Transverse colon (tissue), 4 donors: ENCODE measurements at regions not wholly inside any gene's neighbourhood (a gene's known extent, or its start where the extent isn't known, plus 50 kb on each side); places are given as distances from the start of the nearest gene placed in this dataset.

Source experiments
- DNase-seq: peaks from one replicate; pipeline ENCODE4 v3.0.0-alpha.2; 2019
- H3K27ac ChIP-seq, 4 donors: fragments of 200-600 bp; sonication (generic); 2 replicates each; pipeline ENCODE4 v1.5.1; 2016 to 2018; ENCODE audit warnings: inconsistent platforms in 4 of 4
- H3K27me3 ChIP-seq: fragments of 200-600 bp; sonication (generic); 2 replicates; pipeline ENCODE4 v1.5.1; 2017; ENCODE audit warnings: inconsistent platforms
- H3K36me3 ChIP-seq, 4 donors: fragments of 200-600 bp; sonication (generic); 2 replicates each; pipeline ENCODE4 v1.5.1; 2017 to 2019; ENCODE audit warnings: inconsistent platforms in 4 of 4
- H3K4me1 ChIP-seq, 4 donors: fragments of 200-600 bp; sonication (generic); 2 replicates each; pipeline ENCODE4 v1.5.1; 2017 to 2020; ENCODE audit warnings: inconsistent platforms in 4 of 4
- H3K4me3 ChIP-seq, 4 donors: fragments of 200-600 bp; sonication (generic); 1 replicate in 1 of 4; 2 replicates in 3 of 4; pipeline versions ENCODE4 v1.5.1 to v1.6.1; 2017 to 2019; ENCODE audit warnings: inconsistent platforms in 4 of 4
- H3K9me3 ChIP-seq, 2 donors: fragments of 200-600 bp; sonication (generic); 2 replicates each; pipeline ENCODE4 v1.5.1; 2017 to 2019; ENCODE audit warnings: inconsistent platforms in 2 of 2
- EP300 ChIP-seq: sonication (generic); formaldehyde crosslinking; IDR thresholded peaks from one replicate; pipeline ENCODE4 v1.6.1; 2017; ENCODE audit warnings: antibody characterized with exemption, low read depth
- POLR2A ChIP-seq: fragments of 450-650 bp; IDR thresholded peaks from one replicate; pipeline ENCODE4 v1.6.1; 2016; ENCODE audit warnings: antibody characterized with exemption, mild to moderate bottlenecking, moderate library complexity
- POLR2AphosphoS5 ChIP-seq, 3 donors: sonication (generic); formaldehyde crosslinking; IDR thresholded peaks; one replicate each; pipeline ENCODE4 v1.6.1; 2016; ENCODE audit warnings: antibody characterized with exemption in 3 of 3
- WGBS, 2 donors: methylation state at CpG; one replicate each; pipeline ENCODE4 v1.1.5; 2018; ENCODE audit warnings: low coverage in 1 of 2; 5-methylcytosine and 5-hydroxymethylcytosine counted together
- in situ Hi-C, 4 donors: fragments of 200-750 bp; cut with MboI; loops; one replicate each; pipeline versions ENCODE4 v1.15.0 to v1.15.1; 2017; ENCODE audit warnings: low sequenced_read_pairs in 3 of 4, low pct_ligation_motif_present in 1 of 4, low pct_unique_long_range_greater_than_20kb in 1 of 4
- intact Hi-C: fragments of 100-400 bp; cut with DNase I; formaldehyde crosslinking; loops from one replicate; pipeline ENCODE4 v1.15.1; 2023; ENCODE audit warnings: low total_unique reads
- TF ChIP-seq, protein P1 (sequence below), 5 experiments: fragments of 200-600 bp in 3 of 5; fragments of 450-650 bp in 2 of 5; sonication (generic) in 3 of 5; IDR thresholded peaks; 1 replicate in 2 of 5; 2 replicates in 3 of 5; pipeline ENCODE4 v1.5.1; 2016 to 2017; ENCODE audit warnings: antibody characterized with exemption in 5 of 5, inconsistent platforms in 3 of 5, mild to moderate bottlenecking in 2 of 5, moderate library complexity in 1 of 5

- intact Hi-C loops (no loop called here), in situ Hi-C loops (no loop called here)
- Histone ChIP-seq H3K9me3 (no peaks in the 10 kb centered on the region), H3K4me1 (no peaks in the 10 kb centered on the region), H3K36me3 (no peaks in the 10 kb centered on the region), H3K4me3 (no peak overlapping the region), H3K27me3 (no peaks in the 10 kb centered on the region), H3K27ac (no peak overlapping the region)
- no peak for DNase-seq
- WGBS, 2 donors, result 19 to 34% methylated on average over 3 of the region's 3 CpGs
- TF ChIP-seq POLR2A (no peak), POLR2AphosphoS5 (IDR thresholded peaks at IDR 0.05) (no peak), EP300 (no peak)
- TF ChIP-seq, protein P1, sequence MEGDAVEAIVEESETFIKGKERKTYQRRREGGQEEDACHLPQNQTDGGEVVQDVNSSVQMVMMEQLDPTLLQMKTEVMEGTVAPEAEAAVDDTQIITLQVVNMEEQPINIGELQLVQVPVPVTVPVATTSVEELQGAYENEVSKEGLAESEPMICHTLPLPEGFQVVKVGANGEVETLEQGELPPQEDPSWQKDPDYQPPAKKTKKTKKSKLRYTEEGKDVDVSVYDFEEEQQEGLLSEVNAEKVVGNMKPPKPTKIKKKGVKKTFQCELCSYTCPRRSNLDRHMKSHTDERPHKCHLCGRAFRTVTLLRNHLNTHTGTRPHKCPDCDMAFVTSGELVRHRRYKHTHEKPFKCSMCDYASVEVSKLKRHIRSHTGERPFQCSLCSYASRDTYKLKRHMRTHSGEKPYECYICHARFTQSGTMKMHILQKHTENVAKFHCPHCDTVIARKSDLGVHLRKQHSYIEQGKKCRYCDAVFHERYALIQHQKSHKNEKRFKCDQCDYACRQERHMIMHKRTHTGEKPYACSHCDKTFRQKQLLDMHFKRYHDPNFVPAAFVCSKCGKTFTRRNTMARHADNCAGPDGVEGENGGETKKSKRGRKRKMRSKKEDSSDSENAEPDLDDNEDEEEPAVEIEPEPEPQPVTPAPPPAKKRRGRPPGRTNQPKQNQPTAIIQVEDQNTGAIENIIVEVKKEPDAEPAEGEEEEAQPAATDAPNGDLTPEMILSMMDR (IDR thresholded peaks at IDR 0.05), result no peak
Observed at GRCh38 chr13:95456815-95457214, 95.7 kb upstream of the CLDN10 start.

- Histone ChIP-seq H3K27ac (no peak overlapping the region), H3K9me3 (no peaks in the 10 kb centered on the region), H3K4me1 (no peaks in the 10 kb centered on the region), H3K27me3 (no peaks in the 10 kb centered on the region), H3K4me3 (no peak overlapping the region), H3K36me3 (no peaks in the 10 kb centered on the region)
- intact Hi-C loops (no loop called here), in situ Hi-C loops (no loop called here)
- no peak for TF ChIP-seq EP300
- TF ChIP-seq POLR2AphosphoS5 (IDR thresholded peaks at IDR 0.05), result no peak
- TF ChIP-seq, protein P1 (IDR thresholded peaks at IDR 0.05), result no peak
- no peak for TF ChIP-seq POLR2A
- 65 to 100% methylated on average over 1 to 4 of the region's 4 CpGs for WGBS, 2 donors
- no peak for DNase-seq
Observed at GRCh38 chr13:95457294-95457693, 95.2 kb upstream of the CLDN10 start.

GRCh38 chr13:95462801-95463200 is 89.7 kb upstream of the CLDN10 start:
- H3K4me3 ChIP-seq, result no peak overlapping the region
- in situ Hi-C loops, result no loop called here
- H3K9me3 ChIP-seq, result no peaks in the 10 kb centered on the region
- no peaks in the 10 kb centered on the region for H3K27me3 ChIP-seq
- no peak for TF ChIP-seq EP300
- TF ChIP-seq, protein P1 (IDR thresholded peaks at IDR 0.05), result no peak
- no peak for TF ChIP-seq POLR2AphosphoS5 (IDR thresholded peaks at IDR 0.05)
- TF ChIP-seq POLR2A, result no peak
- no peak overlapping the region for H3K27ac ChIP-seq
- WGBS, 2 donors, result 58 to 69% methylated on average over 3 of the region's 3 CpGs
- no peak for DNase-seq
- no peaks in the 10 kb centered on the region for H3K4me1 ChIP-seq
- H3K36me3 ChIP-seq, result no peaks in the 10 kb centered on the region
- intact Hi-C loops, result no loop called here

DNA sequence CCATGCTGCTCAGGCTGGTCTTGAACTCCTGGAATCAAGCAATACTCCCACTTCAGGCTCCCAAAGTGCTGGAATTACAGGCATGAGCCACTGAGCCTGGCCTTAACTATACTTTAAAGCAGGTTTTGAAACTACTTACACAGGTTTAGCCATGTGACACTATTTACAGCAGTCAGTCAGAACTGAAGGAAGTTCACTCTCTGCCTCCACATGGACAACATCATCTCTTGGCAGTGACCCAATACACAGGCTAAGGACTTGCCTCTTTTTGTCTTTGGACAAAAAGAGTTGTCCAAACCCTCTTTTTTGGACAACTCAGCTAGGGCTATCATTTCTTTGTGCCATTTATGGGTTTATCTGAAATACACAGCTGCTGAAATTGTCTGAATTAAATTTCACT is 89.0 kb upstream of the CLDN10 start:
- Histone ChIP-seq H3K9me3 (no peaks in the 10 kb centered on the region), H3K27ac (no peak overlapping the region), H3K4me1 (no peaks in the 10 kb centered on the region), H3K27me3 (no peaks in the 10 kb centered on the region), H3K36me3 (no peaks in the 10 kb centered on the region), H3K4me3 (no peak overlapping the region)
- in situ Hi-C loops, result no loop called here
- intact Hi-C loops, result no loop called here
- TF ChIP-seq POLR2AphosphoS5 (IDR thresholded peaks at IDR 0.05), result no peak
- TF ChIP-seq, protein P1 (IDR thresholded peaks at IDR 0.05), result no peak
- no peak for DNase-seq
